ENCODE measurements at regions not wholly inside any gene's neighbourhood (a gene's known extent, or its start where the extent isn't known, plus 50 kb on each side); places are given as distances from the start of the nearest gene placed in this dataset.

GRCh38 chr12:83465632-83466031, 778.9 kb downstream of the TMTC2 start:
- Mint-ChIP-seq H3K4me1 (ENCODE audit: unreplicated experiment) (peaks cover 5% of the 10 kb centered on the region), H3K27me3 (no peaks in the 10 kb centered on the region), H3K9me3 (no peaks in the 10 kb centered on the region), H3K4me3 (no peak overlapping the region), H3K36me3 (no peaks in the 10 kb centered on the region), H3K27ac (no peak overlapping the region)
- DNase-seq (ENCODE audit: extremely low spot score, unreplicated experiment): no peak
- TF ChIP-seq, protein P1, sequence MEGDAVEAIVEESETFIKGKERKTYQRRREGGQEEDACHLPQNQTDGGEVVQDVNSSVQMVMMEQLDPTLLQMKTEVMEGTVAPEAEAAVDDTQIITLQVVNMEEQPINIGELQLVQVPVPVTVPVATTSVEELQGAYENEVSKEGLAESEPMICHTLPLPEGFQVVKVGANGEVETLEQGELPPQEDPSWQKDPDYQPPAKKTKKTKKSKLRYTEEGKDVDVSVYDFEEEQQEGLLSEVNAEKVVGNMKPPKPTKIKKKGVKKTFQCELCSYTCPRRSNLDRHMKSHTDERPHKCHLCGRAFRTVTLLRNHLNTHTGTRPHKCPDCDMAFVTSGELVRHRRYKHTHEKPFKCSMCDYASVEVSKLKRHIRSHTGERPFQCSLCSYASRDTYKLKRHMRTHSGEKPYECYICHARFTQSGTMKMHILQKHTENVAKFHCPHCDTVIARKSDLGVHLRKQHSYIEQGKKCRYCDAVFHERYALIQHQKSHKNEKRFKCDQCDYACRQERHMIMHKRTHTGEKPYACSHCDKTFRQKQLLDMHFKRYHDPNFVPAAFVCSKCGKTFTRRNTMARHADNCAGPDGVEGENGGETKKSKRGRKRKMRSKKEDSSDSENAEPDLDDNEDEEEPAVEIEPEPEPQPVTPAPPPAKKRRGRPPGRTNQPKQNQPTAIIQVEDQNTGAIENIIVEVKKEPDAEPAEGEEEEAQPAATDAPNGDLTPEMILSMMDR (conservative IDR thresholded peaks at IDR 0.05): no peak

DNA sequence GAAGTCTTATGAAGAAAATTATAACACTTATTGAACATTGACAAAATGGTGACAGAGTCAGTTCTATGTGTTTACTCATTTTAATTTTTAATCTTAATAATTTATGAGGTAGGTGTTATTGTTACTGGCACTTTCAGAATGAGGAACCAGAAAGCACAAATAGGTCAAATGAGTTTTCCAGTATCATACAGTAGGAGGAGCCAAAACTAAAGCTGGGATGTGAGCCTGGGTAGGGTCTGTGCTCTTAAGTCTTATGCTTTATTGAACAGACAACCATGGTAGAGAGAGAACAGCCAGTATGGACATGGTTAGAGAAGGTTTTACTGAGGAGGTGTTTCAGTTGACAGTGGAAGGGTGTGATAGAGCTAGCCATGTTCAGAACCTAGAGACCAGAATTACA, 775.7 kb downstream of the TMTC2 start:
- no peaks in the 10 kb centered on the region for H3K27me3 Mint-ChIP-seq
- H3K27ac Mint-ChIP-seq: no peak overlapping the region
- H3K4me1 Mint-ChIP-seq (ENCODE audit: unreplicated experiment): peaks cover 5% of the 10 kb centered on the region
- no peaks in the 10 kb centered on the region for H3K36me3 Mint-ChIP-seq
- H3K4me3 Mint-ChIP-seq: no peak overlapping the region
- TF ChIP-seq, protein P1 (conservative IDR thresholded peaks at IDR 0.05): no peak
- no peaks in the 10 kb centered on the region for H3K9me3 Mint-ChIP-seq
- DNase-seq (ENCODE audit: extremely low spot score, unreplicated experiment): no peak

- DNase-seq (ENCODE audit: extremely low spot score, unreplicated experiment): no peak
- no peaks in the 10 kb centered on the region for H3K9me3 Mint-ChIP-seq
- peaks cover 5% of the 10 kb centered on the region for H3K4me1 Mint-ChIP-seq (ENCODE audit: unreplicated experiment)
- no peak overlapping the region for H3K4me3 Mint-ChIP-seq
- no peaks in the 10 kb centered on the region for H3K36me3 Mint-ChIP-seq
- TF ChIP-seq, protein P1 (conservative IDR thresholded peaks at IDR 0.05): no peak
- H3K27me3 Mint-ChIP-seq: no peaks in the 10 kb centered on the region
- no peak overlapping the region for H3K27ac Mint-ChIP-seq
Measured at GRCh38 chr12:83461336-83461935, 774.7 kb downstream of the TMTC2 start.

DNA sequence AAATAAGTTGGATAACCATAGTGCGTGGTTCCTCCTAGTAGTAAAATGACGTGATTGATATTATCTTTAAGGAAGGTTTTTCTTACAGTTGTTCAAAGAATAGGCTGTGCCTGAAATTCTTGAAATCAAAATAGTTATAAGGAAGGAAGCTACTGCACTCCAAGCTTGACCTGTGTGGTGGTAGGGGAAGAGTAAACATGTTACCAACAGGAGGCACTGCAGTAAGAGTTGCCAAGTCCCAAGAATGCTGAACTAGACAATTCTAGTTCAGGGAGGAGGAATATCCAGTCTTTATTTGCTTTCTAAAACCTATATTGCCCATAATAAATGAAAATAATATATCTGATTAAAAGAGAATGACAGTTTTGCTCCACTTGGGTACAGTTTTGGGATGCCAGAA, 764.5 kb downstream of the TMTC2 start:
- H3K9me3 Mint-ChIP-seq: no peaks in the 10 kb centered on the region
- H3K4me1 Mint-ChIP-seq (ENCODE audit: unreplicated experiment): no peaks in the 10 kb centered on the region

GRCh38 chr12:83434600-83434999, 747.9 kb downstream of the TMTC2 start:
- no peak for DNase-seq (ENCODE audit: extremely low spot score, unreplicated experiment)
- Mint-ChIP-seq H3K4me3 (no peak overlapping the region), H3K36me3 (no peaks in the 10 kb centered on the region), H3K9me3 (peaks cover 14% of the 10 kb centered on the region), H3K27ac (no peak overlapping the region), H3K4me1 (ENCODE audit: unreplicated experiment) (no peaks in the 10 kb centered on the region), H3K27me3 (no peaks in the 10 kb centered on the region)
- TF ChIP-seq, protein P1 (conservative IDR thresholded peaks at IDR 0.05): no peak

More for the DNA sequence above, 764.5 kb downstream of the TMTC2 start:
- DNase-seq (ENCODE audit: extremely low spot score, unreplicated experiment): no peak
- no peaks in the 10 kb centered on the region for H3K27me3 Mint-ChIP-seq
- TF ChIP-seq, protein P1 (conservative IDR thresholded peaks at IDR 0.05): no peak
- no peak overlapping the region for H3K4me3 Mint-ChIP-seq
- H3K27ac Mint-ChIP-seq: no peak overlapping the region
- no peaks in the 10 kb centered on the region for H3K36me3 Mint-ChIP-seq

Measured in type B pancreatic cell (in vitro differentiated cells).